Raji (cell line): ENCODE measurements at regions not wholly inside any gene's neighbourhood (a gene's known extent, or its start where the extent isn't known, plus 50 kb on each side); places are given as distances from the start of the nearest gene placed in this dataset.

Source experiments
- POLR2A ChIP-seq: IDR thresholded peaks from 2 replicates; pipeline ENCODE4 v1.6.1; 2011; ENCODE audit warnings: low read depth, low read length, control low read depth; ENCODE audit not compliant: insufficient read depth

- TF ChIP-seq POLR2A, result no peak
Observed at GRCh38 chr1:98103617-98104285, 182.9 kb upstream of the DPYD start.

GRCh38 chr1:98102345-98103030, 181.7 kb upstream of the DPYD start:
- TF ChIP-seq POLR2A, result no peak

DNA sequence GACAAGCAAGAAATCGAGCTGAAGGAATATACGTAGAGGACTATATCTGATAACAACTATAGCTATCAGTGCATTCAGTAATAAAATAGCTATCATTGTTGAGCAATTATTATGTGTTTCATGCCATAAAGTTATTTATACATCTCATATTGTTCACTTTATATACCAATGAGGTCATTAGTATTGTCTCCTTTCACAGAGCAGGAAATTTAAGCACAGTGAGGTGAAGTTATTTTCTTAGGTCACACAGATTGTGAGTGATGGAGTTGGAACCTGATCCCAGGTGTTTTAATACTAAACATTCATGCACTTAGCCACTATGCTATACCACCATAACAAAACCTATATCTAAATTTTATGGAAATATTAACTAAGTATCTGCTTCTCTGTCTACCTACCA, 180.5 kb upstream of the DPYD start:
- TF ChIP-seq POLR2A, result no peak

GRCh38 chr1:98099501-98099900, 178.7 kb upstream of the DPYD start:
- TF ChIP-seq POLR2A, result no peak

DNA sequence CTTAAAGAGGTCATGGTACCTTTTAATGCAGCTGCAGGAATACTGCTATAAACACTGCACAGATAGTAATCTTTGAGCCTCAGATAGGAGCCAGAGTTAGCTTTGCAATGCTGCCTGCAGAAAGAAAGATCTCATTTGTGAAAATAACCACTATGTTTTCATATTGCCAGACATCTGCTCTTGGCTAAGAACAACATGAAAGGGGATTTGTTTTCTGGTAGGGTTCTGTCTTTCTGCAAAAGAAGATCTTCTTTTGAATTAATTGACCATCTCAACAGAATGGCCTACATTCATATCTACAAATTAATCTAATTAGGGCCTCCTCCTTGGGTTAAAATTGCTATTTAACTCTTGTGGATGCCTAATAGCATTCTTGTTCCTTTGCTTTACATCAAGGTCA, 177.6 kb upstream of the DPYD start:
- no peak for TF ChIP-seq POLR2A

DNA sequence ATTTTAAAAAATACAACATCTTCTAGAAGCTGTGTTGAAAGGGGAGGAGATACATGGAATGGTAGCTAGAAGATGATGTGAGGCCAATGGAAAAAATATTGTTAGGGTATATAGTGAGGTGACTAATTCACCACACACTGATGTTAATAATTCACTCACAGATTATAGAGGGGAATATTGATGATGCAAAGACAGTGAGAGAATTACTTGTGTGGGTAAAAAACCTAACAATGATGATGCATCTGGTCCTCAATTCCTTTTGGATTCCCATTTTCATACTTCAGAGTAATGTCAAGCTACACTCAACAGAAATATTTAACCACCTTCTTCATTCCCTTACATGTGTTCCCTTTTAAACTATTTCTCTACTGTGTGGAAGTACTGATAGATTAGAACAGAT, 169.5 kb upstream of the DPYD start:
- no peak for TF ChIP-seq POLR2A

DNA sequence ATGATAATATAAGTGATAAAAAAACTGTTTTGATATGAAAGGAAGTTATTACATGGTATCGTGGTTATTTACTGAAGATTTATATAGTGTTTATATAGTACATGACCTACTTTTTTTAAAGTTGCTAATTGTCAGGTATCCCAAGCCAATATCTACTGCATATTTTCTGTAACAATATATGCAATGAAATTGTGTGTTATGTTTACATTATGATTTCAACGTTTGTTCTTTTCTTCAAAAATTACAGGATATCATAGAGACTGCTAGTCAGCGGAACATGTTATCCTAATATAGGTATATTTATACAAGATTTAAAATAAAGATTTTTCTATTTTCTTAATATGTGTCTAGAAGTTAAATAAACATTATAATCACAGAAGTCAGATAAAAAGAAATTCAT, 167.5 kb upstream of the DPYD start:
- no peak for TF ChIP-seq POLR2A

DNA sequence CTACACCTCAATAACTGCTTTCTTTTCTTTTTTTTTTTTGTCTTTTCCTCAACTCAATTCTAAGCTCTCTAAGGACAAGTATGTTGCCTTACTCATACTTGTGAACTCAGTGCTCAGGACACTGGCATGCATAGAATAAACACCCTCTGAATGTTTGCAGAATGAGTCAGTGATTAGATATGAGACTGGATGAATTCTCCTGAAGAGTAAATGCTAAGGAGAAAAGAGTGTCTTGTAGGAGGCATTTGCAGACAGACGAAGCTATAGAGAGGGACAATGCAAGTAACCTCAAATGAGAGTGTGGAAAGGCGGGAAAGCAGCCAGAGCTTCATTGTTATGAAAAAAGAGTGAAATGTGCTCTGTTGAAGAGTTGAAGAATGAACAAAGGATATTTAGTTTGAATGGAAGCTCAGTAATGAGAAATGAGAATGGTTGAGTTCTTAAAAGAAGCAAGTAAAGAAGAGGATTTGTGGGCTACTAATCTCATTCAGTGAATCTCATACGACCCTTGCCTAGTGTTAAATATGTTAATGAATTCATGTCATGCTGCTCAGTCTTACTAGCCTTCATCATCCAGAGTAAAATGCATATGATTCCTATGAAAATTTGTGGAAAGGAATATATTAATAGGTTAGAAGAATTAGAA, 166.1 kb upstream of the DPYD start:
- TF ChIP-seq POLR2A, result no peak

- no peak for TF ChIP-seq POLR2A
Observed at GRCh38 chr1:98086156-98086555, 165.3 kb upstream of the DPYD start.

GRCh38 chr1:98084188-98084587, 163.4 kb upstream of the DPYD start:
- no peak for TF ChIP-seq POLR2A

DNA sequence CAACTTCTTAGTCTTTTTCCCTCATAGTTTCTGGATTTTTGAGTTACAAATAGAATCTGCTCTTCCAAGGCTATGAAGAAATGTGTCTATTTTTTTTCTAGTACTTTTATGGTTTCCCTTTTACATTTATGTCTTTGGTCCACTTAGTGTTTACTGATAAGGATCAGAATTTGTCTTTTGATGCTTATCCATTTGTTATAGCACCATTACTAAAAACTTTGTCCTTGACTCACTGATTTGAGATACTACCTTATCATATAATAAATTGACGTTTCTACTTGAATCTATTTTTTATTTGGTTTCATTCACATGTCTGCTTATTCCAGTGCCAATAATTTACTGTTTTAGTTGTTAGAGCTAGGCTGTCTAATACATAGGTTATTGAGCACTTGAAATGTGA, 161.1 kb upstream of the DPYD start:
- no peak for TF ChIP-seq POLR2A

- no peak for TF ChIP-seq POLR2A
Observed at GRCh38 chr1:98078596-98078995, 157.8 kb upstream of the DPYD start.

GRCh38 chr1:98077691-98078090, 156.9 kb upstream of the DPYD start:
- TF ChIP-seq POLR2A, result no peak

- TF ChIP-seq POLR2A, result no peak
Observed at GRCh38 chr1:98075626-98076025, 154.8 kb upstream of the DPYD start.

GRCh38 chr1:98073823-98074222, 153.0 kb upstream of the DPYD start:
- no peak for TF ChIP-seq POLR2A

DNA sequence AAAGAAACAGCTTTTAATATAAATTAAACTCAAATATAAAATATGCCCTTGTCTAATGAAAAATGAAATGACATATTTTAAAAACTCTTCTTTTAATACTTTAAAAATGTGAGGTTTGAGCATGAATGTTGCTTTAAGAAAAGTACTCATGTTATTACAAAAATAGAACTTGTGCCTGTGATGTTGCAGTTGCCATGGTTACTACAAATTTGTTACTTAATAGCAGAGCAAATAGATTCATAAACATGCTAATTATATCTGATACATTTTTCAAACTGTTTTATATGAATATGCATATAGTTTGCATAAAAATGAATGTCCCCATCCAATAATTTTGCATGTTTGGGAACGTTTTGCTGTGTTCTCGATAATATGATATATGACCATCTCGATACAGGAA, 152.3 kb upstream of the DPYD start:
- no peak for TF ChIP-seq POLR2A
